ENCODE measurements at regions not wholly inside any gene's neighbourhood (a gene's known extent, or its start where the extent isn't known, plus 50 kb on each side); places are given as distances from the start of the nearest gene placed in this dataset.

DNA sequence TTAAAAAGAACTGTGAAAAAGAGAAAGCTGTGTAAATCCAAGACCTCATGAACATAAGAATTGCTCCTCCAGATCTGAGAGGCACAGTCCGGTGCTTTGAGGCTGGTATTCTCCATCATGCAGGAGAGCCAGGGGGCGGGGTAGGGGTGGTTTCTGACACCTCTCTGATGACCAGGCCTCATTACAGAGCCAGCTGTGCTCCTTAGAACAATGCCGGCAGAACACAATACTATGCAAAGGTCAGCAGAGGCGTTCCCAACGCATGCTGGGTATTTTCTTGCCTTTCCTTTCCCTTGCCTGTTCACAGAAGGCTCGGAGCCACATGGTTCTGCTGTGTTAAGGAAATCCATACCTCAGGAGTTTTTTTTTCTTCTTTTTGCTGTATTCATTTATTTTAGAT is 91.2 kb upstream of the SOD3 start:
- H3K4me3 ChIP-seq, result no peak overlapping the region
- DNase-seq (no peak), ATAC-seq (ENCODE audit: low FRiP score in 2 of 2) (no peak)
- H3K27me3 ChIP-seq, result no peaks in the 10 kb centered on the region
- TF ChIP-seq, protein P1, sequence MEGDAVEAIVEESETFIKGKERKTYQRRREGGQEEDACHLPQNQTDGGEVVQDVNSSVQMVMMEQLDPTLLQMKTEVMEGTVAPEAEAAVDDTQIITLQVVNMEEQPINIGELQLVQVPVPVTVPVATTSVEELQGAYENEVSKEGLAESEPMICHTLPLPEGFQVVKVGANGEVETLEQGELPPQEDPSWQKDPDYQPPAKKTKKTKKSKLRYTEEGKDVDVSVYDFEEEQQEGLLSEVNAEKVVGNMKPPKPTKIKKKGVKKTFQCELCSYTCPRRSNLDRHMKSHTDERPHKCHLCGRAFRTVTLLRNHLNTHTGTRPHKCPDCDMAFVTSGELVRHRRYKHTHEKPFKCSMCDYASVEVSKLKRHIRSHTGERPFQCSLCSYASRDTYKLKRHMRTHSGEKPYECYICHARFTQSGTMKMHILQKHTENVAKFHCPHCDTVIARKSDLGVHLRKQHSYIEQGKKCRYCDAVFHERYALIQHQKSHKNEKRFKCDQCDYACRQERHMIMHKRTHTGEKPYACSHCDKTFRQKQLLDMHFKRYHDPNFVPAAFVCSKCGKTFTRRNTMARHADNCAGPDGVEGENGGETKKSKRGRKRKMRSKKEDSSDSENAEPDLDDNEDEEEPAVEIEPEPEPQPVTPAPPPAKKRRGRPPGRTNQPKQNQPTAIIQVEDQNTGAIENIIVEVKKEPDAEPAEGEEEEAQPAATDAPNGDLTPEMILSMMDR (IDR thresholded peaks at IDR 0.05), result no peak
- TF ChIP-seq EP300 (IDR thresholded peaks at IDR 0.05) (no peak), POLR2AphosphoS5 (IDR thresholded peaks at IDR 0.05) (no peak), POLR2A (IDR thresholded peaks at IDR 0.05) (no peak)
- 68 to 82% methylated on average over 6 of the region's 6 CpGs for WGBS, 2 donors
- H3K36me3 ChIP-seq, result no peaks in the 10 kb centered on the region
- H3K9me3 ChIP-seq, result no peaks in the 10 kb centered on the region
- no peak overlapping the region for H3K27ac ChIP-seq
- no peaks in the 10 kb centered on the region for H3K4me1 ChIP-seq

DNA sequence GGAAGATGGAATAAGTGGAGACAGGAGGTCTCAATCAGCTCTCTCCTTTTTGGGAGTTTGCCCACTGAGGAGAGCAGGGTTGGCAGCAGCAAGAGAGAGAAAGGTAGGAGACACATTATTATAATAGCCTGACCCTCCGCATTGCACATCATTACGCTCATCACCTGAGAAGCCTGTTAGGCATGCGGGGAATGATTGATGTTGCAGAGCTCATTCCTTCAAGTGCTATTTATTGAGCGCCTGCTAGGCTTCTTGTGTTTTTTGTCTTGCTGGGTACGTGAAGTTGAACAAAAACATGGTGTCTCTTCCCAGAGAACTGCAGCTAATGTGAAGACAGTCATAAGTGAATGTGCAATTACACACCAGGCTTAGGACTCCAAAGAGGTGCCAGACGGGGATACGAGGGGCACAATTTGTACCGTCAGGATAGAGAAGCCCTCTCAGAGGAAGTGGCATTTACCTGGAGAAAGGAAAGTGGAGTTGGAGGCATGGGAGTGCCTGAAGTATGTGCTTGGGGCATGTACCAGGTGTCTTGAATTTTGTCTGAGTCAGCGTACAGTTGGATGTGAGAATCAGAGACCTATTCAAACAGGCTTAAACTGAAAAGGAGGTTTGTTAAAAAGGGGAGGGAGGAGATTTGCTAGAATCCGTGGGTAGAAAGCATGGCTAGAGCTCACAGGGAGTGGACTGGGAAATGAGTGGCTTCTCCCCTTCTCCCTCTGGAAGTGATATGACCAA is 90.2 kb upstream of the SOD3 start:
- no peak for DNase-seq
- ATAC-seq (ENCODE audit: low FRiP score in 2 of 2), result no peak
- TF ChIP-seq EP300 (IDR thresholded peaks at IDR 0.05) (no peak), POLR2A (IDR thresholded peaks at IDR 0.05) (no peak), POLR2AphosphoS5 (IDR thresholded peaks at IDR 0.05) (no peak)
- TF ChIP-seq, protein P1 (IDR thresholded peaks at IDR 0.05), result no peak
- Histone ChIP-seq H3K4me1 (no peaks in the 10 kb centered on the region), H3K36me3 (no peaks in the 10 kb centered on the region), H3K9me3 (peaks cover 0 to 1% (median under 1%) of the 10 kb centered on the region in 4 donors), H3K4me3 (no peak overlapping the region), H3K27me3 (no peaks in the 10 kb centered on the region), H3K27ac (no peak overlapping the region)
- 86 to 92% methylated on average over 10 of the region's 10 CpGs for WGBS, 2 donors

DNA sequence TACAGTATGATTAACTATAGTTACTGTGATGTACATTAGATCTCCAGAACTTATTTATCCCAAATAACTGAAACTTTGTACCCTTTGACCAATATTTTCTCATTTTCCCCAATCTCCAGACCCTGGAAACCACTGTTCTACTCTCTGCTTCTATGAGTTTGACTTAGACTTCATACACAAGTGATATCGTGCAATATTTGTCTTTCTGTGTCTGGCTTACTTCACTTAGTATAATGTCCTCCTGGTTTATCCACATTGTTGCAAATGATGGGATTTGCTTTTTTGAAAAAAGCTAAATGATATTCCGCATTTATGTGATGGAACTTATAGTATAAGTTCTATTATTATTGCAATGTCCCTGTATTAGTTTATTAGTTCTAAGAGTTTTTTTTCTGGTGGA is 81.8 kb upstream of the SOD3 start:
- H3K27me3 ChIP-seq, result no peaks in the 10 kb centered on the region
- ATAC-seq (ENCODE audit: low FRiP score in 2 of 2) (no peak), DNase-seq (no peak)
- TF ChIP-seq EP300 (IDR thresholded peaks at IDR 0.05) (no peak), POLR2AphosphoS5 (IDR thresholded peaks at IDR 0.05) (no peak), POLR2A (IDR thresholded peaks at IDR 0.05) (no peak)
- TF ChIP-seq, protein P1 (IDR thresholded peaks at IDR 0.05), result no peak
- no peak overlapping the region for H3K27ac ChIP-seq
- H3K36me3 ChIP-seq, result no peaks in the 10 kb centered on the region
- H3K9me3 ChIP-seq, result peaks cover 7 to 17% (median 10%) of the 10 kb centered on the region in 4 donors
- H3K4me3 ChIP-seq, result no peak overlapping the region
- H3K4me1 ChIP-seq, result no peaks in the 10 kb centered on the region
- 71 to 75% methylated on average over 2 of the region's 2 CpGs for WGBS, 2 donors

DNA sequence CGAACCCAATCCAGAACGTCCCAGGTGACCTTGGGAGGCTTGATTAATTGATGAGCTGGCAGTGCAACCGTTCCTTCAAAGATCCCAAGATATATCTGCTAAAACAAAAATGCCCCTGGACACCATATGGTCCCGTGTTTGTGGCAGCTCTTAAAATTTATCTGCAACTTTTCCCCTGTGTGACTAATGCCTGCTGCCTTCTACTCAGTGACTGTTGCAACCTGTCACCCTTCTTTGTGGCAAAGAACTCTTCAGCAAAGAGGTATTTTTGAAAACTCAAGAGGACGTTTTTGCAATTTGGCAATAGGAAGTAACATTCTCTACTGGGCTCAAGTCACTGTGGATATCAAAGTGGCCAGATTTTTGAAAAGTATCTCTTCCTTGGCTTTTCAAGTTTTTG is 75.8 kb upstream of the SOD3 start:
- ATAC-seq (ENCODE audit: low FRiP score in 2 of 2) (peak in 1 of 2 donors; percentile 76), DNase-seq (peak in 1 of 2 donors; percentile 24)
- Histone ChIP-seq H3K4me1 (no peaks in the 10 kb centered on the region), H3K36me3 (no peaks in the 10 kb centered on the region), H3K9me3 (peaks cover 4 to 10% (median 8%) of the 10 kb centered on the region in 4 donors), H3K4me3 (no peak overlapping the region), H3K27ac (no peak overlapping the region), H3K27me3 (no peaks in the 10 kb centered on the region)
- TF ChIP-seq EP300 (IDR thresholded peaks at IDR 0.05) (peak in 1 of 4 donors; percentile 28), POLR2A (IDR thresholded peaks at IDR 0.05) (no peak)
- 53 to 56% methylated on average over 5 of the region's 5 CpGs for WGBS, 2 donors

DNA sequence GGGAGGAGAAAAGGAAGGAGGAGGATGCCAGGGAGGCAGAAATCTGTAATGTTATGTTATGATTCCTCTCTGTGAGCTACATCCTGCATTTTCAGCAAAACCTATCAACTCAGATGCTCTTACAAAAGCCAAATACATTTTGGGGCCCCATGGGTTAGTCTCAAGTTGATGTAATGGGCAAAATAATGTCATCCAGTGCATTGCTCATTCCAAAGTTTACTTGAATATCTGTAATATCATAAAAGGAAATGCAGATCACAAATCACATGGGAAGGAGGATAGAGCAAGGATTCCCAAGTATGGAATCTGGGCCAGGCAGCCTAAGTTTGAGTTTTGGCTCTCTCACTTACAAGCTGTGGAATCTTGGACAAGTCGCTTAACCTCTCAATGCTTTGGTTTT is 74.9 kb upstream of the SOD3 start:
- H3K9me3 ChIP-seq, result peaks cover 2 to 6% (median 3%) of the 10 kb centered on the region in 4 donors
- H3K4me3 ChIP-seq, result no peak overlapping the region
- no peaks in the 10 kb centered on the region for H3K36me3 ChIP-seq
- H3K4me1 ChIP-seq, result no peaks in the 10 kb centered on the region
- no peak for TF ChIP-seq POLR2A (IDR thresholded peaks at IDR 0.05)
- no peak for TF ChIP-seq EP300 (IDR thresholded peaks at IDR 0.05)
- no peak for TF ChIP-seq POLR2AphosphoS5 (IDR thresholded peaks at IDR 0.05)
- TF ChIP-seq, protein P1 (IDR thresholded peaks at IDR 0.05), result no peak
- WGBS, 2 donors, result 73 to 80% methylated on average over 1 of the region's 1 CpG
- ATAC-seq (ENCODE audit: low FRiP score in 2 of 2) (peak in 1 of 2 donors; percentile 70), DNase-seq (no peak)
- no peak overlapping the region for H3K27ac ChIP-seq
- no peaks in the 10 kb centered on the region for H3K27me3 ChIP-seq

All from upper lobe of left lung (tissue), 6 donors.